Smooth muscle cell (in vitro differentiated cells): ENCODE measurements at regions not wholly inside any gene's neighbourhood (a gene's known extent, or its start where the extent isn't known, plus 50 kb on each side); places are given as distances from the start of the nearest gene placed in this dataset.

Experiments used
- DNase-seq: peaks from one replicate; lab custom pipeline; 2025; ENCODE audit not compliant: unreplicated experiment; lab: John Stamatoyannopoulos, UW
- H2AFZ ChIP-seq: fragments of 200-600 bp; sonication (generic); 2 replicates; pipeline ENCODE4 v1.6.0; 2016; ENCODE audit warnings: antibody characterized with exemption, low read depth, mild to moderate bottlenecking
- H3F3A ChIP-seq: fragments of 200-600 bp; sonication (generic); 2 replicates; pipeline ENCODE4 v1.6.0; 2017; ENCODE audit warnings: antibody characterized with exemption, low read depth
- H3K27ac ChIP-seq: fragments of 200-600 bp; sonication (generic); 2 replicates; pipeline ENCODE4 v1.5.1; 2016; ENCODE audit warnings: low read depth, mild to moderate bottlenecking
- H3K27me3 ChIP-seq: fragments of 200-600 bp; sonication (generic); 2 replicates; pipeline ENCODE4 v1.6.1; 2016; ENCODE audit warnings: low read depth, mild to moderate bottlenecking
- H3K36me3 ChIP-seq: fragments of 200-600 bp; sonication (generic); 2 replicates; pipeline ENCODE4 v1.5.1; 2016; ENCODE audit warnings: low read depth
- H3K4me1 ChIP-seq: fragments of 200-600 bp; sonication (generic); 2 replicates; pipeline ENCODE4 v1.5.1; 2016; ENCODE audit warnings: low read depth
- H3K4me2 ChIP-seq: fragments of 200-600 bp; sonication (generic); 2 replicates; pipeline ENCODE4 v1.6.0; 2016; ENCODE audit warnings: mild to moderate bottlenecking
- H3K4me3 ChIP-seq: fragments of 200-600 bp; sonication (generic); 2 replicates; pipeline ENCODE4 v1.5.1; 2016; ENCODE audit warnings: mild to moderate bottlenecking
- H3K79me2 ChIP-seq: fragments of 200-600 bp; sonication (generic); 2 replicates; pipeline ENCODE4 v1.6.0; 2016; ENCODE audit warnings: low read depth, mild to moderate bottlenecking
- H3K9ac ChIP-seq: fragments of 200-600 bp; sonication (generic); 2 replicates; pipeline ENCODE4 v1.6.0; 2016; ENCODE audit warnings: low read depth
- H3K9me3 ChIP-seq: fragments of 200-600 bp; sonication (generic); replicated peaks from 2 replicates; pipeline ENCODE4 v1.5.1; 2016; ENCODE audit warnings: low read depth
- H4K20me1 ChIP-seq: fragments of 200-600 bp; sonication (generic); 2 replicates; pipeline ENCODE4 v1.6.0; 2016; ENCODE audit warnings: low read depth
- WGBS: methylation state at CpG from one replicate; pipeline ENCODE4 v1.1.7; 2016; ENCODE audit warnings: low lambda C conversion rate; 5-methylcytosine and 5-hydroxymethylcytosine counted together
- TF ChIP-seq, protein P1 (sequence below): fragments of 200-600 bp; sonication (generic); IDR thresholded peaks from 2 replicates; pipeline ENCODE4 v1.5.1; 2017; ENCODE audit warnings: borderline replicate concordance, mild to moderate bottlenecking, antibody characterized with exemption; ENCODE audit not compliant: insufficient read depth, poor library complexity, severe bottlenecking

DNA sequence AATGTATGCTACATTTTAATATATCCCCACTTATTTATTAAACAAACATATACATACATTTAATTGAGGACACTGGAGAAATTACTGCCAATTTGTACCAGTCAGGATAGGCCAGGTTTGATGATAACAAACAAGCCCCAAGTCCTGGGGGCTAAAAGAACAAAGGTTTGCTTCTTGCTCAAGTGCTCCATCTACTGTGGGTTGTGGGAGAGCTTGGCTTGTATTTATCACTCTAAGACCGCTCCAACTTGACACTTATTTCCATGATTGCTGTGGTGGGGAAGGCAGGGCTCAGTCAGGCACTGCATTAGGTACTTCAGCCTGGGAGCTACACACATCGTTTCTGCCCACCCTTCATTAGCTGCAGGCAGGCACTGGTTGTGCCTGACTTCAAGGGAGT is 136.6 kb upstream of the ZNF32 start:
- Histone ChIP-seq H3K4me1 (peaks cover 7% of the 10 kb centered on the region), H3K27ac (no peak overlapping the region), H4K20me1 (no peaks in the 10 kb centered on the region), H3F3A (no peaks in the 10 kb centered on the region), H3K4me3 (no peak overlapping the region), H3K79me2 (no peaks in the 10 kb centered on the region), H3K4me2 (no peak overlapping the region), H3K9me3 (no peaks in the 10 kb centered on the region), H2AFZ (no peak overlapping the region), H3K9ac (no peak overlapping the region), H3K27me3 (no peaks in the 10 kb centered on the region), H3K36me3 (no peaks in the 10 kb centered on the region)
- TF ChIP-seq, protein P1, sequence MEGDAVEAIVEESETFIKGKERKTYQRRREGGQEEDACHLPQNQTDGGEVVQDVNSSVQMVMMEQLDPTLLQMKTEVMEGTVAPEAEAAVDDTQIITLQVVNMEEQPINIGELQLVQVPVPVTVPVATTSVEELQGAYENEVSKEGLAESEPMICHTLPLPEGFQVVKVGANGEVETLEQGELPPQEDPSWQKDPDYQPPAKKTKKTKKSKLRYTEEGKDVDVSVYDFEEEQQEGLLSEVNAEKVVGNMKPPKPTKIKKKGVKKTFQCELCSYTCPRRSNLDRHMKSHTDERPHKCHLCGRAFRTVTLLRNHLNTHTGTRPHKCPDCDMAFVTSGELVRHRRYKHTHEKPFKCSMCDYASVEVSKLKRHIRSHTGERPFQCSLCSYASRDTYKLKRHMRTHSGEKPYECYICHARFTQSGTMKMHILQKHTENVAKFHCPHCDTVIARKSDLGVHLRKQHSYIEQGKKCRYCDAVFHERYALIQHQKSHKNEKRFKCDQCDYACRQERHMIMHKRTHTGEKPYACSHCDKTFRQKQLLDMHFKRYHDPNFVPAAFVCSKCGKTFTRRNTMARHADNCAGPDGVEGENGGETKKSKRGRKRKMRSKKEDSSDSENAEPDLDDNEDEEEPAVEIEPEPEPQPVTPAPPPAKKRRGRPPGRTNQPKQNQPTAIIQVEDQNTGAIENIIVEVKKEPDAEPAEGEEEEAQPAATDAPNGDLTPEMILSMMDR = peak; percentile 5
- 60% methylated on average over 2 of the region's 2 CpGs for WGBS
- DNase-seq = no peak

DNA sequence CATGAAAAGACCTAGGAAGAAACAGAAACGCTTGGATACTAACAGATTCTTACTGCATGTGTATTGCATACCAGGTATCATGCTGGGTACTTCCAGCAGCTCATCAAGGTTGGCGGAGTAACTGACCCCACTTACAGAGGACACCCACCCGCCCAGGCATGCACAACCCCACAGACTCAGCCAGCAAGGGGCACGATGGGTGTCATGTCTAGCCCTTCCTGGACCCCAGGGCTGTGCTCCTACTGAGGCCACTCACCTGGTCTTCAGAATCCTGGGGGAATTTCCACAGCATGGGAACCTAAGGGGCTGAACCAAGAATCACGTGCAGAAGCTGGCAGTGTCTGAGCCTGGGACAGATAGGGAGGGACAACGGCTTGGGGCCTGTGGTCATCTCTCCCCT is 134.1 kb upstream of the ZNF32 start:
- Histone ChIP-seq H2AFZ (no peak overlapping the region), H3K79me2 (no peaks in the 10 kb centered on the region), H3K9me3 (no peaks in the 10 kb centered on the region), H3K4me2 (no peak overlapping the region), H3K4me1 (peaks cover 7% of the 10 kb centered on the region), H3K27me3 (no peaks in the 10 kb centered on the region), H3F3A (no peaks in the 10 kb centered on the region), H3K9ac (no peak overlapping the region), H3K27ac (no peak overlapping the region), H4K20me1 (no peaks in the 10 kb centered on the region), H3K4me3 (no peak overlapping the region), H3K36me3 (no peaks in the 10 kb centered on the region)
- DNase-seq = no peak
- TF ChIP-seq, protein P1 = no peak
- WGBS = 96% methylated on average over 6 of the region's 6 CpGs

DNA sequence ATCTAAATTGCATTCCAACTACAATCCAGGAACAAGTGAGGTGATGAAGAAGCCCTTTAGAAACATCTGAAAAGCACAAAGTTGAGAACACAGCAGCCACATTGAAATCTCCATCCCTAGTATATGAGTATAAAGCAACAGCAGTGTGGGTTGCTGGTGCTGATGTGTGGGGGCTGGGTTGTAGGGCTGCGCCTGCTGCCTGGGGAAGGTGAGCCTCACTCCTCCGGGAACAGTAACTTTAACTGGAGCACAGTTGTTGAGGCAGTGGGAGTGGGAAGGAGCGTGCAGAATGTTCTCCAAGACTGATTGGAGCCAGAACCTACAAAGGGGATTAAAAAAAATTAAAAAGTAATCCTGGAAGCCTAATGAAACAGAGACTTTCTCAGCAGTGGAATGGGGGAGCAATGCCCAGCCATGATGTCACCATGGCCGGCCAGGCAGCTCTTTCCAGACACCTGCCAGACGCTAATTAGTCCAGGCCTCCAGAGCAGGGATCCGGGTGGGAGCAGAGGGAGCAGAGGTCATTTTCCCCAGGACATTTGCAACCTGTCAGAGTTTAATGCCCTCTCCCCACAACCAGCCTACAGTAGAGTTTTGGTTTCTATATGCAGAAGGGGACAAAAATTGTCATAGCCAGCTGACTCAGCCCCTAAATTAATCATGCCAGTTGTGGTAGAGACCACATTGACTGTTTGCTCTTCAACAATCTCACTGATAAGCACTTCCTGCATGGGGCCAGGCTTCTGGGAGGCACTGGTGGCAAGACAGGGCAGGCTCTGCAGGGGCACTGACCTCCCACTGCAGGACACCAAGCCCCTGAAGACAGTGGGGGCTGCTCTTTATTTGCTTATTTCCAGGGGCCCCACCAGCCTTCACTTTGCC is 133.0 kb upstream of the ZNF32 start:
- TF ChIP-seq, protein P1 = no peak
- Histone ChIP-seq H3K9me3 (no peaks in the 10 kb centered on the region), H4K20me1 (no peaks in the 10 kb centered on the region), H3K4me1 (peaks cover 7% of the 10 kb centered on the region), H3K36me3 (no peaks in the 10 kb centered on the region), H3K27me3 (no peaks in the 10 kb centered on the region), H3F3A (no peaks in the 10 kb centered on the region), H3K27ac (no peak overlapping the region), H3K4me2 (peak overlapping the region; percentile 57), H3K4me3 (no peak overlapping the region), H2AFZ (no peak overlapping the region), H3K79me2 (no peaks in the 10 kb centered on the region), H3K9ac (no peak overlapping the region)
- 11% methylated on average over 6 of the region's 6 CpGs for WGBS
- DNase-seq = no peak

DNA sequence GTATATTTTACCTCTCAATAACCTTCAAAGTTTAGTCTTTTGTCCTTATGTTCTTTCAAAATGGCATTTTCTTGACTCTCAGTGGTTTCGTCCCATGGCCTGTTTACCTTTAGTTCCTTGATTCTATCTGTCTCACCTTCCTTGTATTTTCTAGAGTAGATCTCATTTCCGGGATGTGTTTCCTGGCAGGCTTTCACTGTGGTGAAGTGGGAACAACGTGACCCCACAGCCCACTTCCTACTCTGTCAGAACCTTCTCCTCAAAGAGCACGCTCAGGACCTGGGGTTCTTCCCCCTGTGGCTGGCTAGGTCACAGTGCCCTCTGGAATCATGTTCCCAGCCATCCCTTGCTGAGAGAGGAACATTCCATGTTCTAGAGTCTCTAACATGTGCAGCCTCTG is 129.9 kb upstream of the ZNF32 start:
- no peak overlapping the region for H2AFZ ChIP-seq
- H3K27me3 ChIP-seq = no peaks in the 10 kb centered on the region
- H3K9me3 ChIP-seq = no peaks in the 10 kb centered on the region
- TF ChIP-seq, protein P1 = no peak
- H3K4me1 ChIP-seq = peaks cover 7% of the 10 kb centered on the region
- H3K4me2 ChIP-seq = no peak overlapping the region
- no peak overlapping the region for H3K4me3 ChIP-seq
- no peak for DNase-seq
- no peak overlapping the region for H3K27ac ChIP-seq
- H4K20me1 ChIP-seq = no peaks in the 10 kb centered on the region
- no peak overlapping the region for H3K9ac ChIP-seq
- H3K79me2 ChIP-seq = no peaks in the 10 kb centered on the region
- H3K36me3 ChIP-seq = no peaks in the 10 kb centered on the region
- 97% methylated on average over 4 of the region's 4 CpGs for WGBS
- no peaks in the 10 kb centered on the region for H3F3A ChIP-seq
